NCI-H2227 (cell line): ENCODE measurements at regions not wholly inside any gene's neighbourhood (a gene's known extent, or its start where the extent isn't known, plus 50 kb on each side); places are given as distances from the start of the nearest gene placed in this dataset.

Source experiments
- DNase-seq: peaks from one replicate; lab custom pipeline; 2025; ENCODE audit not compliant: unreplicated experiment; lab: John Stamatoyannopoulos, UW

- no peak for DNase-seq
Observed at GRCh38 chr20:18957328-18957727, 143.7 kb downstream of the SCP2D1 start.

- no peak for DNase-seq
Observed at GRCh38 chr20:18971121-18971520, 157.5 kb downstream of the SCP2D1 start.

- no peak for DNase-seq
Observed at GRCh38 chr20:18971574-18971973, 158.0 kb downstream of the SCP2D1 start.

GRCh38 chr20:18972251-18972876 is 158.8 kb downstream of the SCP2D1 start:
- DNase-seq, result no peak

GRCh38 chr20:18973529-18974173 is 160.1 kb downstream of the SCP2D1 start:
- no peak for DNase-seq

GRCh38 chr20:18974660-18975059 is 161.1 kb downstream of the SCP2D1 start:
- no peak for DNase-seq

- DNase-seq, result no peak
Observed at GRCh38 chr20:18977441-18977840, 163.9 kb downstream of the SCP2D1 start.

GRCh38 chr20:18978311-18978710 is 164.7 kb downstream of the SCP2D1 start:
- no peak for DNase-seq

GRCh38 chr20:18979132-18979531 is 165.5 kb downstream of the SCP2D1 start:
- no peak for DNase-seq

GRCh38 chr20:18981962-18982539 is 168.5 kb downstream of the SCP2D1 start:
- no peak for DNase-seq

- DNase-seq, result no peak
Observed at GRCh38 chr20:18983796-18984195, 170.2 kb downstream of the SCP2D1 start.

- DNase-seq, result peak; percentile 72
Observed at GRCh38 chr20:18984238-18985200, 170.9 kb downstream of the SCP2D1 start.

GRCh38 chr20:18985551-18985950 is 172.0 kb downstream of the SCP2D1 start:
- DNase-seq, result no peak

- DNase-seq, result no peak
Observed at GRCh38 chr20:18986146-18986830, 172.7 kb downstream of the SCP2D1 start.

- DNase-seq, result no peak
Observed at GRCh38 chr20:18986895-18987580, 173.5 kb downstream of the SCP2D1 start.

GRCh38 chr20:18987781-18988360 is 174.3 kb downstream of the SCP2D1 start:
- DNase-seq, result no peak

- no peak for DNase-seq
Observed at GRCh38 chr20:18988701-18989100, 175.1 kb downstream of the SCP2D1 start.

- DNase-seq, result no peak
Observed at GRCh38 chr20:18989736-18990474, 176.3 kb downstream of the SCP2D1 start.

GRCh38 chr20:18991012-18991411 is 177.4 kb downstream of the SCP2D1 start:
- no peak for DNase-seq
